ENCODE measurements at regions not wholly inside any gene's neighbourhood (a gene's known extent, or its start where the extent isn't known, plus 50 kb on each side); places are given as distances from the start of the nearest gene placed in this dataset.

GRCh38 chr2:145267451-145267850, 747.5 kb upstream of the ZEB2 start:
- FAIRE-seq: no peak

GRCh38 chr2:145265244-145265643, 745.3 kb upstream of the ZEB2 start:
- FAIRE-seq: no peak

DNA sequence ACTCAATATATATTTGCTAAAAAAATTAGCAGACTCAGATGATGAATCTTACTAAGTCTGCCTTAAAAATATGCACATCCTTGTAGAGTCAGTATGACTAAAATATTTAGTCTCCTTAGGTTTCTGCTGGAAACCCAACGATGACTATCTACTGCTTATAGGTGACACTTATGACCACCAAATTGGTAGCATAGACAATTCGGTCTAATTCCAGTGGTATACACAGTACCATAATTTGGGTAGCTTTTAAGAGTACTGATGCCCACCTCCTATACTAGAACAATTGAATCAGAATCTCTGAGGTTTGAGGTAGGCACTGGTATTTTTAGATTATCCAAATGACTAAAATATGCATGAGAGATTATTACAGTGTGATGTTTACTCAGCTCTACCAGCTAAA, 740.8 kb upstream of the ZEB2 start:
- FAIRE-seq: no peak

GRCh38 chr2:145260081-145260480, 740.2 kb upstream of the ZEB2 start:
- FAIRE-seq: no peak

DNA sequence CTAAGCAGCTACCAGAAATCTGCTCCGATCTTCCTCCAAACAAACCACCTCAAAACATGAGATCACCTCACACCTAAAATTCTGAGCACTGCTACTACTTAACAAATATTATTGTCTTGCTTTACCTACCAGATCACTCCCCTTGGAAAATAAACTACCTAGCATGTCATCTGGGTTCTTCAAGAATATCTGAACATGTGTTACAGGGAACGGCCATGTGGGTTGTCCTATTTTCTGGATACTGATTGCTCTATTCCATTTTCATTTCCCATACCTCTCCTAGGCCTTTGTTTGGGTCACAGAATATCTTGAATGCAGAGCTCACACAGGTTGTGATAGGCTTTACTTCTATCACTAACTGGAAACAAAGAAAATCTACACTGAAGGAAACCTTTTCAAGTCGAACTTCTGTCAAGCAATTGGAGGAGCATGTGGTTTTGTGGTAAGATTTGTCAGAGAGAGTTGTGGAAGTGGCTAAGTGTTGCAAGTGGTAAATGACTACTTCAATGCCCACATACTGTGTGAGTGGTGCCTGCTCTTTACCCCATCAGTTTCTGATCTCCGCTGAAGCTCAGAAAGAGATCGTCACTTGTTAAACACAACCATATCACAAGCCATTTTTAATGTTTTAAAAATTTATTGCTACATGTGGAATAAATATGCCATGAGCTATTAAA, 739.1 kb upstream of the ZEB2 start:
- no peak for FAIRE-seq

DNA sequence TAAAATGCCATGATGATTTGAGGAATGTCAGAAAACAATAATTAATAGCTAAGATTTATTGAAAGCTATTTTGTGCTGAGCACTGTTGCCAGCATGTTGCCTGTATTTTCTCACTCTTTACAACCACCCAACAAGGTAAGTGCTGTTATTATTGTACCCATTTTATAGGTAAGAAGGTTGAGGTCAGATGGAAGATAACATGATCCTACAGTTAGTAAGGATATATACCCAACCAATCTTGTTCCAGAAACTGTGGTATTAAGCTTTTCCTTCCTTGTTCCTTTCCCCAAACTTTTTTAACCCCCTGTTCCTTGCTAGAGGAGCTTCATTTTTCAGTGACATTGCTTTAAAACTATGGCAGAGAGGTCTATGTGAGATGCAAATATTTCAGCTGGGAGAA, 738.0 kb upstream of the ZEB2 start:
- no peak for FAIRE-seq

- FAIRE-seq: no peak
Observed at GRCh38 chr2:145256551-145256950, 736.6 kb upstream of the ZEB2 start.

DNA sequence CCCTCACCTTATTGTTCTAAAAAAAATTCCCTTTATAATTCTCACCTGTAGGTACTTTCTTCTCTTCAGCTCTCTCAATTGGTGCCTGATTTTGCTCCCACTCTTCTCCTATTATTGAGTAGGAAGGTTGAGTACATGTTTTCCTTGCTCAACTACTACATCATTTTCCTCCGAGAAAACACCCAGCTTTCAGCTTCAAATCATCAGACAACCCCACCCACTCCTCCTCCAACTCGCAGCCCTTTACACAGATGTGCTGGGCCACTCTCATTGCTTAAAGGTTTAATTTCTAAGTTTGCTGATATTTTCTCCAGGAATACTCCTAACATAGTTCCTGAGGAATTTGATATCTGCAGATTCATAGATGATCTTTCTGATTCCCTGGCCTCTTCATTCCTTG, 734.4 kb upstream of the ZEB2 start:
- no peak for FAIRE-seq

- no peak for FAIRE-seq
Observed at GRCh38 chr2:145253492-145253891, 733.6 kb upstream of the ZEB2 start.

GRCh38 chr2:145245268-145245870, 725.5 kb upstream of the ZEB2 start:
- FAIRE-seq: no peak

GRCh38 chr2:145235312-145235711, 715.4 kb upstream of the ZEB2 start:
- no peak for FAIRE-seq

- FAIRE-seq: no peak
Observed at GRCh38 chr2:145230546-145230945, 710.6 kb upstream of the ZEB2 start.

DNA sequence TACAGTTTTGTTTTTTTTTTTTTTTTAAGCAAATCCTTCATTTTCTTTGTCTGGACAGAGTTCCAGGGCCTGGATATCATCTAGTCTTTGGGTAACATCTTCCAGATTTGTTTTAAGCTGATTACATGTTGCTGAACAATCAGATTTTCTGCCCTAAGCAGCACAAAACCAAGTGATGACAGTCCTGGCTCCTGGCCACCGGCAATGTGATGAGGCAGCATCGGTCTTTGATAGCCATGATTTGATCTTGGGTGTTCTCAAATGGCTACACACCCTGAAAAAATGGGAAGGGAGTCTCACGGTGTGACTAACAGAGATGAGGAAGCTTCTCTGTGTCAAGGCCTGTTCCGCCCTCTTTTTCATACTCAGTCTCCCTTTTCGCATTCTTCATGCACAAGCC, 708.6 kb upstream of the ZEB2 start:
- no peak for FAIRE-seq

- no peak for FAIRE-seq
Observed at GRCh38 chr2:145226901-145227300, 707.0 kb upstream of the ZEB2 start.

GRCh38 chr2:145221516-145221915, 701.6 kb upstream of the ZEB2 start:
- FAIRE-seq: no peak

- no peak for FAIRE-seq
Observed at GRCh38 chr2:145221032-145221431, 701.1 kb upstream of the ZEB2 start.

DNA sequence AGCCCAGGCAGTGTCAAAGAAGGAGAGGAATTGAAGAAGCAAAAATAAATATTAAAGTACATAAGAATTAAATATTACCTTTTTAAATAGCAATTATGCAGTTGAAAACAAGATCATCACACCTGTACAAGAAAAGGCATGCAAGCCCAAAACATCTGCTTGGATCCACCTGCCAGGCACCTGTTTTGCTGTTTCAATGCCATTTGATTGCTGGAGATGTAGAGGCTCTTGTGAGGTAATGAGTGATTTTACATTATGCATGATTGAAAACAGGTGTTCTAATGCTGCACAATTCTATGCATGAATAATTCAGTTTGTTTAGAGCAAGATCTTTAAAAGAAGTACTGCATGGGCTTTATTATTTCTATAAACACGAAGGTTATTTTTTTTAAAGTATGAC, 700.6 kb upstream of the ZEB2 start:
- no peak for FAIRE-seq

DNA sequence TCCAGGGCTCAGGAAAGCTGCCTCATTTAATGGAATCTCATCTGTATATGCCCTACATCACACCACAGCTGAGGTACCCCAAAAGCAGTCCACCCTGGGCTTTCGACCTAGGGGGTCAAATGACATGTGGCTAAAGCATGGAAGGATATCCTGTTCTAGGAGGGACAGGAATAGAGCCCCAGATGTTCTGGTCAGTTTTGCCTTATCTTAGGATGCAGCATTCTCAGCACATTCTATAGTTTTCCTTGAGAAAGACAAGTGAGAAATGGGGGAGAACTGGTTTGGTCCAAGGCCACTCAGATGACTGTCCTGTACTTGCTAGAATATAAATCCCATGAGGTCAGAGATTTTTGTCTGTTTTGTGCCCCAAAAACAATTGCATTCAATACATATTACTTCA, 688.0 kb upstream of the ZEB2 start:
- FAIRE-seq: no peak

- no peak for FAIRE-seq
Observed at GRCh38 chr2:145206496-145207281, 686.8 kb upstream of the ZEB2 start.

DNA sequence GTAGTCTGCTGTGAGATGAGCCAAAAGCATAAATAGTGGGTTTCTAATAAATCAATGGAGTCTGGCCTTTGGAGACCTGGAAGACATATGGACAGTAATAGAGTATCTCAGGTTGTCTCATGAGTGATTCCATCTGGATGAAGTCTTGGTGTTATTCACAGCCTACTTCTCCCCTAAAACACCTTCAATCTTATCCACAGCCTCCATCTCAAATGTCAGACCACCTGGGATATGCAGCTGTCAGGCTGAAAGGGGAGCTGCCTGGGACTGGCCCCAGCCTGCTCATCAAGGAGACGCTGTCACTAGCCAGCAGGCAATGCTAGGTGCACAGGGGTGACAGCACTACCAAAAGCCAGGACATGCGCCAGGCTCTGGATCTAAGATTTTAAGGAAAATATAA, 684.0 kb upstream of the ZEB2 start:
- no peak for FAIRE-seq

DNA sequence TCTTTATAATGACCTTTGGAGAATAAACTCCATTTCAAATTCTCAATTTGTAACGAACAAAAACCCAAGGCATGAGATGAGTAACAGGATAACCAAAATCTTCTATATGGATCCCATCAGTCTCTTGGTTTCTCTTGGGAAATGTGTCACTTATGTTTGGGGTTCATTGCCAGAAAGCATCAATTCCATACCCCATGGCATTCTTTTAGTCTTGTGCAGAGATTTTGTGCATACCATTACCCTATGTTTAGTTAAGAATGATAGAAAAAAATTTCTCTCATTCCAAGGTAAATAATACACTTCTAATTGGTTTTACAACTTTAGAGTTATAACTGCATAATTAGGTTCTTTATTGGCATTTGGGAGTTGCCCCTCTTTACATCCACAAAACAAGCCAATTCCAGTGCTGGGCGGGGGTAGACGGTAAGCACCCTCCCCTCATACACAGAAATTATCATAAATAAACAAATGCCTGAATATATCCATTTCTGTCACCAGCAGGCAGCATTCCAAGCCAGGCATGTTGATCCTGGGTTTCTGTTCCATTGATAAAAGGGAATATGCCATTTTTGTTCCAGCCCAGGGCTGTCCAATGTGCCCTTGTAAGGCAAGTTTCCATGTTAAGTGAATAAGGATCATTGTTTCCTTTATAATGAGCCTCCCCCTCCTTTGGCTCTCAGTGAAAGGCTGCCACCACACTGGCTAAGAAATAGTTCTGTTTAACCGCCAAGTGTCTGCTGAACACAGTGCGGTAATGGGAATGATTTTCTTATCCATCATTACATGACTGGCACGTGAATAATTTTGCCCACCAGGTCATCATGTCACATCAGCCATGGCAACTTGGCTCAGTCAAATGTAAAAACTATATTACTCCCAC, 680.1 kb upstream of the ZEB2 start:
- no peak for FAIRE-seq

DNA sequence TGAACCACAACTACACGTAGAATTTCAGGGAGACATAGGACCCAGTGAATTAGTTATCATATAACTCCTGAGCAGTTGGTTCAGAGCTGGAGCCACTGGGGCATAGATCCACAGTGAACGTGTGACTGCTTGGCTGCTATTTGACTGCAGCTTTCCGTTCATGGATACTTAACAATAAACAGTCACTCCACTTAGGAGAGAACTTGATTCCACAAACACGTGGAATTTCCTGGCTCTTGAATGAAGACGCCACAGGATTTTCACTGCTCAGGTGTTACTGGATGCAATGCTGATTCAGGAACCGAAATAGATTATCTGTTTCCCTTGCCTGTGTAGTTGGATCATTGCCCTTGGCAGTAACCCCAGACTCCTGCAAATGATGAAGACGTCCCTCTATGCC, 679.1 kb upstream of the ZEB2 start:
- no peak for FAIRE-seq

GRCh38 chr2:145198555-145198954, 678.6 kb upstream of the ZEB2 start:
- FAIRE-seq: no peak

Data from TTC549 (cell line).